Spleen (tissue), 11 donors: ENCODE measurements at regions not wholly inside any gene's neighbourhood (a gene's known extent, or its start where the extent isn't known, plus 50 kb on each side); places are given as distances from the start of the nearest gene placed in this dataset.

Experiments
- DNase-seq: peaks from one replicate; pipeline ENCODE4 v3.0.0-alpha.2; 2020
- H3K27ac ChIP-seq, 8 donors: fragments of 200-600 bp; sonication (generic) in 7 of 8; 1 replicate in 4 of 8; 2 replicates in 4 of 8; pipeline versions ENCODE4 v1.5.0 to v1.8.0; 2016 to 2021; ENCODE audit warnings: inconsistent platforms in 4 of 8, mild to moderate bottlenecking in 4 of 8, moderate library complexity in 1 of 8
- H3K27me3 ChIP-seq, 7 donors: fragments of 200-600 bp; sonication (generic) in 6 of 7; replicated peaks in 1 of 7; 1 replicate in 4 of 7; 2 replicates in 3 of 7; pipeline versions ENCODE4 v1.5.0 to v1.8.0; 2016 to 2021; ENCODE audit warnings: inconsistent platforms in 3 of 7, mild to moderate bottlenecking in 1 of 7
- H3K36me3 ChIP-seq, 6 donors: fragments of 200-600 bp; sonication (generic) in 5 of 6; 1 replicate in 4 of 6; 2 replicates in 2 of 6; pipeline versions ENCODE4 v1.5.0 to v1.8.0; 2016 to 2021; ENCODE audit warnings: inconsistent platforms in 2 of 6
- H3K4me1 ChIP-seq, 6 donors: fragments of 200-600 bp; sonication (generic) in 5 of 6; 1 replicate in 3 of 6; 2 replicates in 3 of 6; pipeline versions ENCODE4 v1.5.0 to v1.8.0; 2016 to 2021; ENCODE audit warnings: inconsistent platforms in 3 of 6
- H3K4me3 ChIP-seq, 8 donors: fragments of 200-600 bp; sonication (generic) in 7 of 8; 1 replicate in 4 of 8; 2 replicates in 4 of 8; pipeline versions ENCODE4 v1.5.0 to v1.8.0; 2016 to 2021; ENCODE audit warnings: inconsistent platforms in 4 of 8, mild to moderate bottlenecking in 4 of 8, moderate library complexity in 2 of 8
- H3K9me3 ChIP-seq, 8 donors: fragments of 200-600 bp; sonication (generic) in 7 of 8; 1 replicate in 4 of 8; 2 replicates in 4 of 8; pipeline versions ENCODE4 v1.5.0 to v1.8.0; 2016 to 2021; ENCODE audit warnings: inconsistent platforms in 4 of 8
- CTCF ChIP-seq, 11 experiments: fragments of 200-600 bp in 7 of 11; fragments of 450-650 bp in 4 of 11; sonication (generic) in 4 of 11; IDR thresholded peaks in 8 of 11; conservative IDR thresholded peaks in 3 of 11; 1 replicate in 7 of 11; 2 replicates in 4 of 11; pipeline versions ENCODE4 v1.4.0 to v1.8.0; 2016 to 2021; ENCODE audit warnings: antibody characterized with exemption in 11 of 11, inconsistent platforms in 4 of 11, mild to moderate bottlenecking in 1 of 11
- POLR2A ChIP-seq, 3 donors: fragments of 450-650 bp; IDR thresholded peaks; one replicate each; pipeline ENCODE4 v1.5.1; 2017; ENCODE audit warnings: antibody characterized with exemption in 3 of 3, mild to moderate bottlenecking in 1 of 3
- POLR2AphosphoS5 ChIP-seq, 3 donors: sonication (generic); formaldehyde crosslinking; IDR thresholded peaks; one replicate each; pipeline ENCODE4 v1.5.1; 2017; ENCODE audit warnings: antibody characterized with exemption in 3 of 3
- WGBS, 5 donors: extraction: QIAGEN DNeasy Blood & Tissue Kit in 3 of 5; methylation state at CpG; one replicate each; pipeline versions ENCODE4 v1.1.5 to v1.1.7; 2013 to 2018; 5-methylcytosine and 5-hydroxymethylcytosine counted together
- intact Hi-C: fragments of 100-400 bp; cut with DNase I; formaldehyde crosslinking; loops from one replicate; pipeline ENCODE4 v1.15.0; 2023; ENCODE audit warnings: low total_unique reads
- donor health status: healthy with polysubstance abuse.
- donor health status: DM: no; HTN: no; CAD: no; lungs with moderate emphysema.
- donor health status: DM: no; HTN: no; CAD: no.
- donor health status: Bipolar disorder and iron deficiency.
- donor health status: healthy.
- donor health status: DM: no; HTN: no; CAD: no.
- donor health status: DM: yes; HTN: yes; CAD: no.

- Histone ChIP-seq H3K27ac (no peak overlapping the region), H3K9me3 (no peaks in the 10 kb centered on the region), H3K36me3 (no peaks in the 10 kb centered on the region), H3K4me3 (no peak overlapping the region), H3K27me3 (no peaks in the 10 kb centered on the region), H3K4me1 (no peaks in the 10 kb centered on the region)
- intact Hi-C loops: no loop called here
- WGBS, 5 donors: 72 to 82% (median 81%) methylated on average over 3 of the region's 3 CpGs
- no peak for DNase-seq
- TF ChIP-seq CTCF (IDR thresholded peaks at IDR 0.05 in 8 of 11, conservative IDR thresholded peaks at IDR 0.05 in 3 of 11): no peak
- TF ChIP-seq POLR2A (IDR thresholded peaks at IDR 0.05): no peak
Measured at GRCh38 chr14:49008363-49008762, 577.8 kb downstream of the RPS29 start.

GRCh38 chr14:48991141-48991540 is 595.0 kb downstream of the RPS29 start:
- no peaks in the 10 kb centered on the region for H3K27me3 ChIP-seq
- TF ChIP-seq POLR2AphosphoS5 (IDR thresholded peaks at IDR 0.05) (no peak), POLR2A (IDR thresholded peaks at IDR 0.05) (no peak), CTCF (IDR thresholded peaks at IDR 0.05 in 8 of 11, conservative IDR thresholded peaks at IDR 0.05 in 3 of 11) (no peak)
- no peaks in the 10 kb centered on the region for H3K9me3 ChIP-seq
- no peaks in the 10 kb centered on the region for H3K4me1 ChIP-seq
- 76 to 90% (median 80%) methylated on average over 4 of the region's 4 CpGs for WGBS, 5 donors
- H3K27ac ChIP-seq: no peak overlapping the region
- intact Hi-C loops: no loop called here
- no peak overlapping the region for H3K4me3 ChIP-seq
- DNase-seq: no peak
- H3K36me3 ChIP-seq: no peaks in the 10 kb centered on the region

- Histone ChIP-seq H3K36me3 (no peaks in the 10 kb centered on the region), H3K4me1 (no peaks in the 10 kb centered on the region), H3K4me3 (no peak overlapping the region), H3K27ac (no peak overlapping the region), H3K27me3 (no peaks in the 10 kb centered on the region), H3K9me3 (no peaks in the 10 kb centered on the region)
- no peak for TF ChIP-seq POLR2AphosphoS5 (IDR thresholded peaks at IDR 0.05)
- no peak for TF ChIP-seq CTCF (IDR thresholded peaks at IDR 0.05 in 8 of 11, conservative IDR thresholded peaks at IDR 0.05 in 3 of 11)
- no peak for TF ChIP-seq POLR2A (IDR thresholded peaks at IDR 0.05)
- 50 to 67% (median 58%) methylated on average over 6 of the region's 6 CpGs for WGBS, 5 donors
- no peak for DNase-seq
- intact Hi-C loops: no loop called here
Measured at GRCh38 chr14:48983351-48983888, 602.8 kb downstream of the RPS29 start.

- Histone ChIP-seq H3K9me3 (peaks cover 0 to 5% (median 0%) of the 10 kb centered on the region in 8 donors), H3K27me3 (no peaks in the 10 kb centered on the region), H3K4me3 (no peak overlapping the region), H3K27ac (no peak overlapping the region), H3K4me1 (no peaks in the 10 kb centered on the region), H3K36me3 (no peaks in the 10 kb centered on the region)
- no peak for DNase-seq
- WGBS, 5 donors: 70 to 87% (median 81%) methylated on average over 1 of the region's 1 CpG
- TF ChIP-seq POLR2AphosphoS5 (IDR thresholded peaks at IDR 0.05) (no peak), CTCF (IDR thresholded peaks at IDR 0.05 in 8 of 11, conservative IDR thresholded peaks at IDR 0.05 in 3 of 11) (no peak), POLR2A (IDR thresholded peaks at IDR 0.05) (no peak)
- intact Hi-C loops: no loop called here
Measured at GRCh38 chr14:48974994-48975393, 611.2 kb downstream of the RPS29 start.
